C4-2B (cell line): ENCODE measurements at regions not wholly inside any gene's neighbourhood (a gene's known extent, or its start where the extent isn't known, plus 50 kb on each side); places are given as distances from the start of the nearest gene placed in this dataset.

Experiments used
- CTCF ChIP-seq: fragments of 450-650 bp; conservative IDR thresholded peaks from 2 replicates; pipeline ENCODE4 v1.5.1; 2017; ENCODE audit warnings: mild to moderate bottlenecking
- ZFX ChIP-seq: fragments of 450-650 bp; IDR thresholded peaks from 2 replicates; pipeline ENCODE4 v1.6.1; 2017

DNA sequence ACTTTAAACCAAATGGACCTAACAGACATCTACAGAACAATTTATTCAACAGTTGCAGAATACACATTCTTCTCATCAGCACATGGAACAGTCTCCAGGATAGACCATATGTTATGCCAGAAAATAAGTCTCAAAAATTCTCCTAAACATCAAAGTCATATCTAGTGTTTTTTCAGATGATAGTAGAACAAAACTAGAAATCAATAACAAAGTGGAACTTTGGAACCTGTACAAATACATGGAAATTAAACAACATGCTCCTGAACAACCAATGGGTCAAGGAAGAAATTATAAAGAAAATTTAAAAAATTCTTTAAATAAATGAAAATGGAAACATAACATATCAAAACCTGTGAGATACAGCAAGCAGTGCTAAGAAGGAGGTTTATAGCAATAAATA, 194.1 kb upstream of the SIX2 start:
- TF ChIP-seq CTCF: no peak
- TF ChIP-seq ZFX: no peak
